ENCODE measurements at regions not wholly inside any gene's neighbourhood (a gene's known extent, or its start where the extent isn't known, plus 50 kb on each side); places are given as distances from the start of the nearest gene placed in this dataset.

DNA sequence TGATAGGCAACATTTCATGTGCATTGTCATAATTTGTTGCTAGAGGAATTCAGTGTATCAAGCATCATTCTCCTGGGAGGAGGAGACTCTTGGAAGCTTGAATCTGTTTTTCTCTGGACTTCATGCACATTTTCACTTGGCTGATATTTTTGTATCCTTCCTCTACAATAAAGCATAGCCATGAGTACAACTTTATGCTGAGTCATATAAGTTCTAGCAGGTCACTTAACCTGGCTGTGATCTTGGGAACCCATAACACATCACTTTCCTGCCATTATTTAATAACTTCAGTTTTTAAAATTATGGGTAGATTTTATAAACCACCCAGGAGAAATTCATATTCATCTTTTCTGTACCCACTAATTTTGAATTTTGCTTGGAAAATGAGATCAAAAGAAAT lies 203.0 kb upstream of the CD96 start:
- TF ChIP-seq, protein P1, sequence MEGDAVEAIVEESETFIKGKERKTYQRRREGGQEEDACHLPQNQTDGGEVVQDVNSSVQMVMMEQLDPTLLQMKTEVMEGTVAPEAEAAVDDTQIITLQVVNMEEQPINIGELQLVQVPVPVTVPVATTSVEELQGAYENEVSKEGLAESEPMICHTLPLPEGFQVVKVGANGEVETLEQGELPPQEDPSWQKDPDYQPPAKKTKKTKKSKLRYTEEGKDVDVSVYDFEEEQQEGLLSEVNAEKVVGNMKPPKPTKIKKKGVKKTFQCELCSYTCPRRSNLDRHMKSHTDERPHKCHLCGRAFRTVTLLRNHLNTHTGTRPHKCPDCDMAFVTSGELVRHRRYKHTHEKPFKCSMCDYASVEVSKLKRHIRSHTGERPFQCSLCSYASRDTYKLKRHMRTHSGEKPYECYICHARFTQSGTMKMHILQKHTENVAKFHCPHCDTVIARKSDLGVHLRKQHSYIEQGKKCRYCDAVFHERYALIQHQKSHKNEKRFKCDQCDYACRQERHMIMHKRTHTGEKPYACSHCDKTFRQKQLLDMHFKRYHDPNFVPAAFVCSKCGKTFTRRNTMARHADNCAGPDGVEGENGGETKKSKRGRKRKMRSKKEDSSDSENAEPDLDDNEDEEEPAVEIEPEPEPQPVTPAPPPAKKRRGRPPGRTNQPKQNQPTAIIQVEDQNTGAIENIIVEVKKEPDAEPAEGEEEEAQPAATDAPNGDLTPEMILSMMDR (IDR thresholded peaks at IDR 0.05; ENCODE audit: low read depth, low read length), result no peak
- no peak for TF ChIP-seq EZH2phosphoT487 (IDR thresholded peaks at IDR 0.05; ENCODE audit: low read depth)

All from OCI-LY3 (cell line).